Pulmonary artery endothelial cell (primary cell): ENCODE measurements at regions not wholly inside any gene's neighbourhood (a gene's known extent, or its start where the extent isn't known, plus 50 kb on each side); places are given as distances from the start of the nearest gene placed in this dataset.
"Not testable (repeated sequence)": the region's sequence is repeated elsewhere in the genome, so short reads cannot be mapped to it uniquely, and the experiment has no call there.

Experiments
- DNase-seq: peaks from one replicate; pipeline ENCODE4 v3.0.0-alpha.2; 2011; ENCODE audit warnings: low read depth, low spot score

- no peak for DNase-seq
These were observed 416.5 kb downstream of the BCKDHB start for GRCh38 chr6:80523010-80523409.

- no peak for DNase-seq
These were observed 416.1 kb downstream of the BCKDHB start for GRCh38 chr6:80522576-80522975.

- no peak for DNase-seq
These were observed 413.5 kb downstream of the BCKDHB start for GRCh38 chr6:80519811-80520594.

GRCh38 chr6:80517525-80517924 lies 411.1 kb downstream of the BCKDHB start:
- DNase-seq: no peak

- DNase-seq: not testable (repeated sequence)
These were observed 404.1 kb downstream of the BCKDHB start for GRCh38 chr6:80510521-80510920.

- no peak for DNase-seq
These were observed 402.6 kb downstream of the BCKDHB start for GRCh38 chr6:80508885-80509630.

- no peak for DNase-seq
These were observed 398.4 kb downstream of the BCKDHB start for GRCh38 chr6:80504882-80505281.

GRCh38 chr6:80503660-80504059 lies 397.2 kb downstream of the BCKDHB start:
- no peak for DNase-seq

GRCh38 chr6:80502871-80503270 lies 396.4 kb downstream of the BCKDHB start:
- DNase-seq: no peak

GRCh38 chr6:80501636-80502035 lies 395.2 kb downstream of the BCKDHB start:
- DNase-seq: no peak

- DNase-seq: not testable (repeated sequence)
These were observed 391.4 kb downstream of the BCKDHB start for GRCh38 chr6:80497696-80498486.

GRCh38 chr6:80489911-80490635 lies 383.6 kb downstream of the BCKDHB start:
- DNase-seq: no peak

- no peak for DNase-seq
These were observed 381.7 kb downstream of the BCKDHB start for GRCh38 chr6:80488190-80488589.

- not testable (repeated sequence) for DNase-seq
These were observed 379.0 kb downstream of the BCKDHB start for GRCh38 chr6:80485494-80485893.

- DNase-seq: no peak
These were observed 375.6 kb downstream of the BCKDHB start for GRCh38 chr6:80482056-80482455.

- DNase-seq: no peak
These were observed 374.1 kb downstream of the BCKDHB start for GRCh38 chr6:80480421-80481157.

GRCh38 chr6:80478030-80478429 lies 371.6 kb downstream of the BCKDHB start:
- DNase-seq: no peak

- DNase-seq: no peak
These were observed 371.1 kb downstream of the BCKDHB start for GRCh38 chr6:80477591-80477990.

GRCh38 chr6:80472271-80472670 lies 365.8 kb downstream of the BCKDHB start:
- no peak for DNase-seq

- no peak for DNase-seq
These were observed 363.5 kb downstream of the BCKDHB start for GRCh38 chr6:80469977-80470376.

GRCh38 chr6:80468398-80468797 lies 361.9 kb downstream of the BCKDHB start:
- DNase-seq: no peak
